Dermis blood vessel endothelial cell (primary cell): ENCODE measurements at regions not wholly inside any gene's neighbourhood (a gene's known extent, or its start where the extent isn't known, plus 50 kb on each side); places are given as distances from the start of the nearest gene placed in this dataset.
"Not testable (repeated sequence)": the region's sequence is repeated elsewhere in the genome, so short reads cannot be mapped to it uniquely, and the experiment has no call there.

Experiments
- DNase-seq: peaks from one replicate; pipeline ENCODE4 v3.0.0; 2010

GRCh38 chr16:48105976-48106375 is 49.8 kb downstream of the ABCC12 start:
- DNase-seq: no peak

DNA sequence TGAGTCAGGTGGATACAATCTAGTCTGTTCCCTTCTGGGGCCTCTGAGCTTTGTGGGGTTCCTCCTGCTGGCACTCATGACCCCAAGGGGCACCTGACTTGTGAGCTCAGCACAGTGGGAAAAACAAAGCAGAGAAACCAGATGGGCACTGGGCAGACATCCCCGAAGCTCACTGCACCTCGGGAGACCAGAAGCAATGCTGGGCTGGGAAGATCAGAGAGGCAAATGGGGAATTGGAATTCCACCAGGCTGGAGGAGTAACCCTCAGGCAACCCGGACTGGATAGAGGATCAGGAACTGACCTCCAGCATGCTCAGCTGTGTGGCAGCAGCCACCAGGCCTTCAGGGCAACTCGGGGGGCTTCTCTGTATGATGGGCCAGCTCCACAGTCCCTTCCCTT is 50.3 kb downstream of the ABCC12 start:
- DNase-seq: no peak

DNA sequence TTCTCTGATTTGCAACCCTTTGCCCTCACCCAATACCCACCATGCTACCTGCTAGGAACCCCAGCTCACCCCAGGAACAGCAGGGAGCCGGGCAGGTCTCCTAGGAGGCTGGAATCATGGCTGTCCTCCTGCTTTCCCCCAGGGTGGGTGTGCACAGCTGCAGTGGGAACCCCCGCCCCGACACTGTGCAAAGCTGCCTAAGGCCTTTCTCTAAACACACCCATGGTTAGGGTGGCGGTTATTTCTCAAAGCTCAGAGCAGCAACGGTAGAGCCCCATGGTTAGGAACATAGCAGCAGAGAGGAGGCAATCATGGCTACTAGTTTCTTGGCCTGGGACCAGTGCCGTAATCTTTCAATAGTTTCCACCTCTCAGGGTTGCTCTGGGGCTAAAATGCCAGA is 52.2 kb downstream of the ABCC12 start:
- no peak for DNase-seq

- no peak for DNase-seq
Observed at GRCh38 chr16:48102083-48103008, 53.4 kb downstream of the ABCC12 start.

DNA sequence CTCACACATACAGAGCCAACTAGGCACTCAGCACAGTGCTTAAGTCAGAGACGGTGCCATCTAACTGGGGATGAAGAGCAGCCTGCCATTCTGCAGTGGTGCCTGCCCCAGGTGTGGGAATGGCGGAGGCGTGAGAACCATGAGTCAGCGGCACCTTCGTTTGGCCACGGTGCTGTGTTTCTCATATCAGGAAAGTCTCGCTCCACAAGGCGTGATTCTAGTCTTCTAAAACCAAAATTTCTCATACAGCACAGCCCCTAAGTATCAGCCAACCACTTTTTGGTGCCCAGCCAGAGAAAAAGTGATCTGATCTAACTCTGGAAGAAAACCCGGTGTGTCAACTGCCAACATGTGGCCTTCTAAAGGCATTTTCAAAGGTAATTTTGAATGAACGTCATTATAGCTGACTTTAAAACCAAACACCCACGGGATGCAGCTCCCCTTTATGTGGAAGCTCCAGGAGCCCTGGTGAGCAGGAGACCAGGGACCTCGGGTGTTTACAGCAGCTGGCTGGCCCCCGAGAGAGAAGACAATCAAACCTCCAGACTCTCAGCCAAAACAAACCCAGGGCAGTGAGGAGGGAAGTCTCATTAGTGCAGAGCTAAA is 54.6 kb downstream of the ABCC12 start:
- DNase-seq: no peak

DNA sequence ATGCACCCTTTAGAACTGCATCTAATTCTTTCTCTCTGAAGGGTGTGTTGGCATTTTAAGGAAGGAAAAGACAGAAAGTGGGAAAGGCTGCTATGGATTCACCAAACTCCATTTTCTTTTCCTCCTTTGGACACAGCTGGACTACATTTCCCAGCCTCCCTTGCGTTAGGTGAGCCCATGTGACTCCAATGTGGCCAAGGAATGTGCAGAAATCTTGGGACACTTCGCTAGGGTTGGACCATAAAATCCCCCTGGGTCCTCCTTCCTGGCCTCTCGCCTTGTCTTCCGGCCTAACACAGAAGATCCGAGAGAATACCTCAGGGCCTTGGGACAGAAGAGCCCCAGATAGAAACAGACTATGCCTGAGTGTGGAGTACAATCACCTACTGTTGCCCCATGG is 56.3 kb downstream of the ABCC12 start:
- DNase-seq: no peak

GRCh38 chr16:48098472-48098871 is 57.3 kb downstream of the ABCC12 start:
- DNase-seq: no peak

DNA sequence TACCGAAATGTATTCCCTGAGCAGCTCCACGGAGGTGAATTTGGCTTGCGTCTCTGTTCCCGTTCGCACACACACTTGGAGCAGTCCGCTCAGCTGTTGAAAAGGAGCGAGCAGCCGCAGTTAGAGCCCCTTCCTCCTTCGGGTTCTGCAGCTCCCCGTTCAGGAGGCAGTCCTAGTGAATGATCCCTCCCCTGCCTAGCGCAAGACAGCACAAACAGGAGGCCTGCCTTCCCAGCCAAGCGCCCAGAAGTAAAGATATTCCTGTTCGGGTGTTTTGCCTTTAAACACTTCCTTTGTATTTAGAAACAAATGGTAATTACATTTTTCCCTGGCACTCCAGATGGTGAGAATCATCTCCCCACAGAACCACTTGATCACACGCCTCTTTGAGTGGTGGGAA is 64.7 kb downstream of the ABCC12 start:
- DNase-seq: no peak

DNA sequence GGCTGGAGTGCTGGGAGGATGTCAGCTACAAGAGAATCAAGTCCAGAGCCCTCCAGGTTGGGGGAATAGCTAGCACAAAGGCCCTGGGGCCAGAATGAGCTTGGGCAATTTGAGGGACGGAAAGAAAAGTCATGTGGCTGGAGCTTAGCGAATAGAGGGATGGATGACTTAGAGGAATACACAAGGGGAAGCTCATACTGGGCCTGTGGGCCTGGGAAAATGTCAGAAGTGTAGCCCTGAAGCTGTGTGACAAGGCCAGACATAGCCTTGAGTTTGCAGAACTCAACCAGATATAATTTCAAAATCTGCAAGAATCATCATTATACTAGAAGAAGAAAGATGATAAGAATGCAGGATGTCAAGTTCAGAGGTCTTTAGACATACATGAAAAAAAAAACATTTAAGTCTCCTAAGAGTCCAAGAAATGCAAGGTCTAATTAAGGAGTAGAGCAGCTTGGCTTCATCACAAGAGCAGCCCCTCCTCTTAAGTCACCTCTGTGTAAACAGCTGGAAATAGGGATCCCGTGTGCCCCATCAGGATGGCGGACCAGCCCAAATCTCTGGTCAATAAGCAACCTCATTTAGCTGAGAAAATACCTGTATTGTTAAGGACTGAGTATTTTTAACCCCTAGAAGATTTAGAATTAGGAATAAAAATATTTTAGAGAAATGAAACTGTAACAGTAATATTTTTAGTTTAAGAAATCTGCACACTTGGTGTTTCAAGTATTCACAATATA is 66.6 kb downstream of the ABCC12 start:
- DNase-seq: no peak

DNA sequence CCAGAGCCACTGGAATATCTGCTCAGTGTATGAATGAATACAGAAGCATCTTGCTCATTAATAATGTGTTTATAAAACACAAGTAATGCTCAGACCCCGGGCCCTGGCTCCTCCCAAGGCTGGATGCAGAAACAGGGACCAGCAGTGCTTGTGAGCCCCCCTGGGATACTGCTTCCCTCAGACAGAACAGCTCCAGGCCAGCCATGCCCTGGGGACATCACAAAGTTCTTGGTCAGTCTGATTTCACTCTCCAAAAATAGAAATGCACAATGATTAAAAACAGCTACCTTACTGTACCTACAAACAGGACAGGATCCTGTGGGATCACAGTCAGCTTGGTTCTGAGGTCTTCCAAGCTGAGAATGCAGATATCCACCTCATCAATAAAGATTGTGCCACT is 68.2 kb downstream of the ABCC12 start:
- no peak for DNase-seq

- DNase-seq: no peak
Observed at GRCh38 chr16:48086422-48086821, 69.4 kb downstream of the ABCC12 start.

DNA sequence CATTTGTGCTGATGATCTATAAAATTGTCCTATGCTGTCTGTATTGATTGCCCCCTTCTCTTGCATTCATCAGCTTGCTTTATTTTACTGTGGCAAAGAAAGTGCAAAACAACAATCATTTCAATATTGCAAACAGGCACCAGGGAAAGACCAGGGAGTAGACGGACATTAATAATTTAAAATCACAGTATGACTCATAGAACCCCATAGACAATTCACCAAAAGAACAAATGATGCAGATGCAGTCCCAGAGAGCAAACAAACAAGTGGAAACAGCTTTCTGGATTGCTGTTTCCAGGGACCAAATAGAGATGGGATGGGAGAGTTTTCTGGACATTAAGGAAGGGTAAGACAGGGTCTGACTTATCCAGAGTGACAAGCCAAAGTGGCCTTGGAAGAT is 70.1 kb downstream of the ABCC12 start:
- no peak for DNase-seq

- no peak for DNase-seq
Observed at GRCh38 chr16:48084826-48085225, 71.0 kb downstream of the ABCC12 start.

DNA sequence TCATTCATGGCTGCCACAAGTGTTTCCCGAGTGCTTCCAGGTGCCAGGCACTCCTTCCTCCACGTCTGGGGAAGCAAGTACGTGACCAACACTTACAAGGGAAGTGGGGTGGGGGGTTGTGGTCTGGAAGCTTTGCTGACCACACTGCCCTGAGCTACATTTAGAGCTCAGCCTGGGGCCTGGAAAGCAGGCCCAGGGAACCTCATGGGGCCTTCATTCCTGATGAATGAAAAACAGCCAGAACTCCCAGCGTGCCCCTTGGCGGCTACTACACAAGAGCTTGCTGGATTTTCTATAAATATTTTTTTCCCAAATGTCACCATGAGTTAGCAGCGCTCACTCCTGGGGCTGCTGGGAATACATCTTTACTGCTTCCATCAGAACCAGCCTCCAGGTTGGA is 73.3 kb downstream of the ABCC12 start:
- no peak for DNase-seq

DNA sequence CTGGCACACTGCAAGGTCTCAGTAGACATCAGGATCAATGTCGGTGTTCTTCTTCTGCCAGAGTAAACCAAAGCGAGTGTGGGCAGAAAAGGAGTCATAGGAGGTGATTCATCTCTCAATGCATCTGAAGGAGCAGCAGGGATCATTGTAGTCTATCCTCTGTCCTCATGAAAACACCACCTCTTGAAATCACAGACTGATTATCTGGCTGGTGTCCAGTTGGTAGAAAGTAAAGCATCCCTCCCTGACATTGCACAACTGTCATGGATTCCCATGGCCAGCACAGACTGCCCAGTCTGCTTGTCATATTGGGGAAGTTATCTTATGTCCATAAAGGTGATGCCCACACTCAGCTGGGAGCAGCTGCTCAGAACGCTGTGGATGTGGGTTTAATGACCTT is 74.1 kb downstream of the ABCC12 start:
- DNase-seq: no peak

DNA sequence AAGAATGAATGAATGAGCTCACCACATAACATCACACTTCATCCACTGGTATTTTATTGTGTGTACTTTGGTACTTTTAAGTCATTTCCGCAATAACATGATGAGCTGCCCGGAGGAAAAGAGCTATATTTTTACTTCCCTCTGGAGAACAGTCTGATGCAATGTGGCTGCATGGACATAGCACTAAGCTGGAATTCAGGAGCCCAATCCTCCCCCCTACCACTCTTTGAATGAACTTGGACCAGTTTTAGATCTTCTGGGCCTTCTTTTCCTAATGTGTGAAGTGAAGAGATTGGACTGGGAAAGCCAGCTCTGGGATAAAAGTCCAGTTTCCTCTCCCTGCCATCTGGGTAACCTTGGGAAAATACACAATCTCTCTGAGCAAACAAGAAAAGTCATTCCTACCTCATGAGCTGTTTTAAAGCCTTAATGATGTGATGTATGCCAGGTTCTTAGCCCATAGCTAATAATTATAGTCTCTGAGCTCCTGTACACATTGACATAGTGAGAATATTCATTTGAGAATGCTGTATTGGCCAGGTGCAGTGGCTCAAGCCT is 79.3 kb downstream of the ABCC12 start:
- no peak for DNase-seq

DNA sequence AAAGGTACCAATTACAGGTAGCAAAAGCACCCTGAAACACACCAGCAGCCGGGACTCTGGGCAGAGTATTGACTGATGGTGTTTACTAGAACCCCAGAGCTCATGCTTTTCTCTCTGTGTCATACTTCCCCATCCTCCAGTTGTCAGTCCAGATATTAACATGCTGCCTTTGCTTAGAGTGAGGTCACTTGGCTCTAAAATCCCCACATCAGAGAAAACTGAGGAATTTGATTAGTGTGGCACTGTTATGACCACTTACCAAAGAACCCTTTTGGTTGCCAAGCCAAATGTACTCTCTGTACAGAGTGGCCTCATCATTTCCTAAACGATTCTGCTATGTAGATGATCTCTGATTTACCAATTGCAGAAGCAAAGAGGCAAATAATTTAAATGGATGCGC is 80.4 kb downstream of the ABCC12 start:
- no peak for DNase-seq

DNA sequence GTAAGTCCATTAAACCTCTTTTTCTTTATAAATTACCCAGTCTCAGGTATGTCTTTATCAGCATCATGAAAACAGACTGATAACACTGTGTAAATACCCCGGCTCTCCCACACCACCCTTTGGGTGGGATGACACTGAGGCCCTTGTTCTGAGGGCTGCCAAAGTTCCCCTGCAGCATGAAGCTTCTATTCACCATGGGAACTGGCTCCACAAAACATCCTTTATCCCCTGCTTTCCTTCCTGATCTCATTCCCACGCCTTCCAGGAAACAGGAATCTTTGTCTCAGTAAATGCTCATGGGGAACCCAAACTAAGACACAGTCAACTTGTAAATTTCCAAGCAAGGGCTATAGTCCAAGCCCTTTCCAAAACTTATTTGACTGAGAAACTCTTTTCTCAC is 88.4 kb downstream of the ABCC12 start:
- DNase-seq: no peak

GRCh38 chr16:48064971-48065370 is 90.8 kb downstream of the ABCC12 start:
- DNase-seq: no peak

DNA sequence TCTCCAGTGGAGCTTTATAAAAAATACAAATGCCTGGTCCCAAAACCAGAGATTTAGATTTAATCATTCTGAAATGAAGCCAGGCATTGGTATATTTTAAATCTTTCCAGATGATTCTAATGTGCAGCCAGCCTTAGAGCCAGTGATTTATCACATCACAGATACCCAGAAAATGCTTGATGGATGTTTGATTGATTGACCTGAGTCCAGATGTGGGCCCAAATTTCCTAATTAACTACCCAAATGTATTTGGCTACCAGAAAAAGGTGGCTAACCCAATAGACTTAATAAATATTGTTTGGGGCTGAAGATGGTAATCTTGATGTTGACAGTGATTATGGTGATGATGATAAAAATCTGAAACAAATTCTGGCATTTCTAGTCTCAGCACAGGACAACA is 93.1 kb downstream of the ABCC12 start:
- DNase-seq: no peak

DNA sequence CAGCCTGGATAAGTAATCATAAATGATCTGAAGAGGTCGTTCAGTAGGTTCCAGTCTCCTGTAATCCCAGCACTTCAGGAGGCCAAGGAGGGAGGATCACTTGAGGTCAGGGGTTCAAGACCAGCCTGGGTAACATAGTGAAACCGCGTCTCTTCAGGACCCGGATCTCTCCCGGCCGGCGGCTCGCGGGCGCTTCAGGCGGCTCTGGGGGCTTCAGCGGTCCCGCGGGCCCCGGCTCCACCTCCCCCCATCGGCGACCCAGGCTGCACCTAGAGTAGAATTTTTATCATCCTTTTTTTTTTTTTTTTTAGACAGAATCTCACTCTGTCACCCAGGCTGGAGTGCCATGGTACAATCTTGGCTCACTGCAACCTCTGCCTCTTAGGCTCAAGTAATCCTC is 95.9 kb downstream of the ABCC12 start:
- DNase-seq: no peak

DNA sequence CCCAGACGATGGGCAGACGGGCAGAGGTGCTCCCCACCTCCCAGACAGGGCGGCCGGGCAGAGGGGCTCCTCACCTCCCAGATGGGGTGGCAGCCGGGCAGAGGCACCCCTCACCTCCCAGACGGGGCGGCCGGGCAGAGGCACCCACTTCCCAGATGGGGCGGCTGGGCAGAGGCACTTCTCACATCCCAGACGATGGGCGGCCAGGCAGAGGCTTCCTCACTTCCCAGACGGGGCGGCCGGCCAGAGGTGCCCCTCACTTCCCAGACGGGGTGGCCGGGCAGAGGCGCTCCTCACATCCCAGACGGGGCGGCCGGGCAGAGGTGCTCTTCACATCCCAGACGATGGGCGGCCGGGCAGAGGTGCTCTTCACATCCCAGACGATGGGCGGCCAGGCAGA is 96.6 kb downstream of the ABCC12 start:
- DNase-seq: not testable (repeated sequence)

- no peak for DNase-seq
Observed at GRCh38 chr16:48057048-48057447, 98.7 kb downstream of the ABCC12 start.
